ENCODE measurements at regions not wholly inside any gene's neighbourhood (a gene's known extent, or its start where the extent isn't known, plus 50 kb on each side); places are given as distances from the start of the nearest gene placed in this dataset.

GRCh38 chr12:89954259-89954658 is 245.6 kb upstream of the ATP2B1 start:
- DNase-seq (no peak), ATAC-seq (no peak)

GRCh38 chr12:89951694-89952060 is 243.0 kb upstream of the ATP2B1 start:
- no peak for DNase-seq
- no peak for ATAC-seq

GRCh38 chr12:89951050-89951693 is 242.5 kb upstream of the ATP2B1 start:
- DNase-seq (no peak), ATAC-seq (peak; percentile 26)

- DNase-seq (no peak), ATAC-seq (no peak)
Measured at GRCh38 chr12:89950421-89950820, 241.8 kb upstream of the ATP2B1 start.

GRCh38 chr12:89949457-89950195 is 241.0 kb upstream of the ATP2B1 start:
- DNase-seq, result peak; percentile 36
- peak; percentile 87 for ATAC-seq

GRCh38 chr12:89948271-89949175 is 239.9 kb upstream of the ATP2B1 start:
- DNase-seq, result no peak
- no peak for ATAC-seq

GRCh38 chr12:89947437-89948270 is 239.0 kb upstream of the ATP2B1 start:
- peak; percentile 64 for ATAC-seq
- no peak for DNase-seq

GRCh38 chr12:89946518-89947135 is 238.0 kb upstream of the ATP2B1 start:
- no peak for ATAC-seq
- DNase-seq, result no peak

- ATAC-seq (no peak), DNase-seq (no peak)
Measured at GRCh38 chr12:89945123-89945522, 236.5 kb upstream of the ATP2B1 start.

- no peak for ATAC-seq
- no peak for DNase-seq
Measured at GRCh38 chr12:89943463-89943862, 234.8 kb upstream of the ATP2B1 start.

GRCh38 chr12:89941436-89941835 is 232.8 kb upstream of the ATP2B1 start:
- DNase-seq (no peak), ATAC-seq (no peak)

- ATAC-seq (no peak), DNase-seq (no peak)
Measured at GRCh38 chr12:89939522-89940215, 231.0 kb upstream of the ATP2B1 start.

- no peak for ATAC-seq
- no peak for DNase-seq
Measured at GRCh38 chr12:89936631-89937030, 228.0 kb upstream of the ATP2B1 start.

GRCh38 chr12:89935850-89936249 is 227.2 kb upstream of the ATP2B1 start:
- ATAC-seq, result peak; percentile 63

GRCh38 chr12:89933911-89934310 is 225.3 kb upstream of the ATP2B1 start:
- DNase-seq (no peak), ATAC-seq (no peak)

More at GRCh38 chr12:89935850-89936249, 227.2 kb upstream of the ATP2B1 start:
- no peak for DNase-seq

- ATAC-seq (peak; percentile 19), DNase-seq (no peak)
Measured at GRCh38 chr12:89932954-89933353, 224.3 kb upstream of the ATP2B1 start.

- no peak for ATAC-seq
- DNase-seq, result no peak
Measured at GRCh38 chr12:89928467-89928866, 219.8 kb upstream of the ATP2B1 start.

- no peak for ATAC-seq
Measured at GRCh38 chr12:89927226-89927698, 218.6 kb upstream of the ATP2B1 start.

GRCh38 chr12:89924191-89924590 is 215.6 kb upstream of the ATP2B1 start:
- ATAC-seq (no peak), DNase-seq (no peak)

More at GRCh38 chr12:89927226-89927698, 218.6 kb upstream of the ATP2B1 start:
- DNase-seq, result no peak

- DNase-seq (no peak), ATAC-seq (no peak)
Measured at GRCh38 chr12:89923091-89923490, 214.5 kb upstream of the ATP2B1 start.

GRCh38 chr12:89920866-89921265 is 212.2 kb upstream of the ATP2B1 start:
- ATAC-seq, result no peak
- DNase-seq, result no peak
